Fibroblast of skin of left biceps (primary cell): ENCODE measurements at regions not wholly inside any gene's neighbourhood (a gene's known extent, or its start where the extent isn't known, plus 50 kb on each side); places are given as distances from the start of the nearest gene placed in this dataset.

Source experiments
- DNase-seq, 2 experiments: peaks; one replicate each; pipeline ENCODE4 v3.0.0-alpha.2; 2013; ENCODE audit warnings: low read depth in 2 of 2

GRCh38 chr1:29870621-29871020 is 634.3 kb downstream of the PTPRU start:
- DNase-seq, result no peak

- no peak for DNase-seq
These were observed 633.5 kb downstream of the PTPRU start for GRCh38 chr1:29869802-29870201.

GRCh38 chr1:29868944-29869343 is 632.6 kb downstream of the PTPRU start:
- DNase-seq, result no peak

- DNase-seq, result no peak
These were observed 631.8 kb downstream of the PTPRU start for GRCh38 chr1:29868096-29868495.

- no peak for DNase-seq
These were observed 628.7 kb downstream of the PTPRU start for GRCh38 chr1:29865051-29865450.

- DNase-seq, result no peak
These were observed 628.2 kb downstream of the PTPRU start for GRCh38 chr1:29864431-29865022.

- DNase-seq, result no peak
These were observed 625.6 kb downstream of the PTPRU start for GRCh38 chr1:29861922-29862321.

- no peak for DNase-seq
These were observed 625.1 kb downstream of the PTPRU start for GRCh38 chr1:29861446-29861845.

- no peak for DNase-seq
These were observed 624.4 kb downstream of the PTPRU start for GRCh38 chr1:29860681-29861080.

- no peak for DNase-seq
These were observed 623.7 kb downstream of the PTPRU start for GRCh38 chr1:29860056-29860455.

- DNase-seq, result no peak
These were observed 622.8 kb downstream of the PTPRU start for GRCh38 chr1:29859126-29859525.

GRCh38 chr1:29858646-29859045 is 622.3 kb downstream of the PTPRU start:
- no peak for DNase-seq

GRCh38 chr1:29856340-29857114 is 620.2 kb downstream of the PTPRU start:
- DNase-seq, result no peak

- no peak for DNase-seq
These were observed 619.3 kb downstream of the PTPRU start for GRCh38 chr1:29855561-29856160.

GRCh38 chr1:29854700-29855276 is 618.5 kb downstream of the PTPRU start:
- DNase-seq, result no peak

- DNase-seq, result no peak
These were observed 617.5 kb downstream of the PTPRU start for GRCh38 chr1:29853716-29854330.

GRCh38 chr1:29852248-29852647 is 615.9 kb downstream of the PTPRU start:
- no peak for DNase-seq

GRCh38 chr1:29851691-29852090 is 615.4 kb downstream of the PTPRU start:
- no peak for DNase-seq

- no peak for DNase-seq
These were observed 613.9 kb downstream of the PTPRU start for GRCh38 chr1:29849991-29850757.

- peak in 1 of 2 experiments; percentile 1 for DNase-seq
These were observed 612.9 kb downstream of the PTPRU start for GRCh38 chr1:29849038-29849750.

GRCh38 chr1:29845910-29846309 is 609.6 kb downstream of the PTPRU start:
- no peak for DNase-seq
